B cell (primary cell): ENCODE measurements at regions not wholly inside any gene's neighbourhood (a gene's known extent, or its start where the extent isn't known, plus 50 kb on each side); places are given as distances from the start of the nearest gene placed in this dataset.

ENCODE experiments used
- CTCF ChIP-seq: fragments of 200-600 bp; IDR thresholded peaks from one replicate; pipeline ENCODE4 v1.8.0; 2022; ENCODE audit warnings: antibody characterized with exemption, mild to moderate bottlenecking
- EZH2 ChIP-seq: IDR thresholded peaks from 2 replicates; pipeline ENCODE4 v1.6.1; 2012; ENCODE audit warnings: borderline replicate concordance, low read depth, mild to moderate bottlenecking, moderate library complexity, low read length; ENCODE audit not compliant: insufficient read depth, poor library complexity, severe bottlenecking

GRCh38 chr20:16147216-16147615 is 426.0 kb downstream of the KIF16B start:
- TF ChIP-seq CTCF, result no peak
- no peak for TF ChIP-seq EZH2
